ENCODE measurements at regions not wholly inside any gene's neighbourhood (a gene's known extent, or its start where the extent isn't known, plus 50 kb on each side); places are given as distances from the start of the nearest gene placed in this dataset.

DNA sequence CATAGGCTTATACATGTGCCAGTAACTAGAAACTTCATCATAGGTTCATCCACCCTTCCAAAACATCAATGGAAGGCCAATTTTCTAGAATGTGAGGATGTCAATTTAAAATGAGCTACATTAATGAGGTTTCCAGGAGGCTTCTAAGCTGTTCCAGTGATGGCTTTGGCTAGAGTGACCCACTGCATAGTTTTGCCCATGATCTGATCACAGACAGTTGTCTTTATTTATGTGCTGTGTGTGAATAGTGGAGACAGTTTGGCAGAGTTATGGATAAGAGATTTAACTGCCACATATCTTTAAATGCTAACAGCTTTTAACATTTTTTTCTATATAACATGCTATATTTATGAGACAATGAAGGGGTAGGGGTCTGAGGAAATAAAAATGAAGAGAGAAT is 139.0 kb upstream of the ZNF462 start:
- Histone ChIP-seq H3K4ac (replicated peaks; ENCODE audit: insufficient read length, low read depth, low read length) (no peak overlapping the region), H2AK5ac (ENCODE audit: low read depth, low read length) (no peak overlapping the region), H4K5ac (ENCODE audit: insufficient read length, low read depth, low read length) (no peak overlapping the region), H3K14ac (ENCODE audit: insufficient read length) (no peak overlapping the region), H3K27ac (ENCODE audit: low read depth, low read length) (no peak overlapping the region), H2BK15ac (ENCODE audit: low read length) (no peak overlapping the region), H3K4me3 (ENCODE audit: extremely low read depth in 1 of 4, insufficient read depth in 2 of 4, low read depth in 3 of 4, low read length in 4 of 4) (no peak overlapping the region), H3K36me3 (ENCODE audit: control insufficient read depth in 2 of 4, insufficient read depth in 4 of 4, low read length in 3 of 4) (no peaks in the 10 kb centered on the region), H4K91ac (replicated peaks; ENCODE audit: insufficient read length, low read length) (no peak overlapping the region), H3K4me2 (ENCODE audit: insufficient read depth in 1 of 2, low read depth in 2 of 2, low read length in 2 of 2) (no peak overlapping the region), H2BK12ac (ENCODE audit: low read depth, low read length) (no peak overlapping the region), H2BK20ac (ENCODE audit: low read length) (no peak overlapping the region), H3K18ac (ENCODE audit: extremely low read depth, low read length) (no peak overlapping the region), H3K79me2 (ENCODE audit: control insufficient read depth in 1 of 2, insufficient read depth in 2 of 2, low read length in 2 of 2) (no peaks in the 10 kb centered on the region), H2BK5ac (ENCODE audit: low read depth, low read length) (no peak overlapping the region), H2AFZ (ENCODE audit: low read length) (no peak overlapping the region), H3K56ac (replicated peaks; ENCODE audit: insufficient read length, low read depth, low read length) (no peak overlapping the region), H3K27me3 (replicated peaks in 1 of 4; ENCODE audit: control insufficient read depth in 3 of 4, extremely low read depth in 1 of 4, insufficient read depth in 3 of 4, low read length in 3 of 4) (no peaks in the 10 kb centered on the region), H3K79me1 (ENCODE audit: low read depth, low read length) (no peaks in the 10 kb centered on the region), H3K9ac (replicated peaks in 1 of 4; ENCODE audit: extremely low read depth in 1 of 4, low read depth in 3 of 4, low read length in 3 of 4) (no peak overlapping the region), H3K23me2 (ENCODE audit: low read depth, low read length) (no peaks in the 10 kb centered on the region; the same call in 1 of the 2 replicates), H4K8ac (ENCODE audit: extremely low read depth, insufficient read depth, low read length) (no peak overlapping the region), H3K23ac (ENCODE audit: insufficient read length) (no peak overlapping the region), H3K4me1 (replicated peaks in 1 of 4; ENCODE audit: control insufficient read depth in 3 of 4, insufficient read depth in 4 of 4, low read length in 3 of 4) (peaks cover 0 to 4% (median 0%) of the 10 kb centered on the region in 4 experiments; a peak in 1 of 7 replicates), H2BK120ac (replicated peaks; ENCODE audit: low read depth, low read length) (no peak overlapping the region), H4K20me1 (replicated peaks in 1 of 2; ENCODE audit: control insufficient read depth in 1 of 2, insufficient read depth in 2 of 2, low read length in 2 of 2) (no peaks in the 10 kb centered on the region), H3K9me3 (ENCODE audit: insufficient read depth in 2 of 2, low read depth in 1 of 2, low read length in 1 of 2) (no peaks in the 10 kb centered on the region)
- ChIA-PET CTCF (ENCODE audit: partially characterized antibody) (no interaction called here), POLR2A (ENCODE audit: partially characterized antibody) (no interaction called here)
- no peak for FAIRE-seq
- DNase-seq (ENCODE audit: low read depth in 1 of 2, low spot score in 2 of 2) = no peak
- TF ChIP-seq HDAC6 (IDR thresholded peaks at IDR 0.05; ENCODE audit: low read depth, low read length) (no peak), EGR1 (IDR thresholded peaks at IDR 0.05; ENCODE audit: borderline replicate concordance, low read depth, low read length) (no peak), ASH2L (IDR thresholded peaks at IDR 0.05; ENCODE audit: low read length) (no peak), CHD1 (IDR thresholded peaks at IDR 0.05; ENCODE audit: low read depth, low read length) (no peak), KDM1A (IDR thresholded peaks at IDR 0.05; ENCODE audit: borderline replicate concordance, low read length) (no peak)

Data from H1 (cell line).